GM08714 (cell line): ENCODE measurements at regions not wholly inside any gene's neighbourhood (a gene's known extent, or its start where the extent isn't known, plus 50 kb on each side); places are given as distances from the start of the nearest gene placed in this dataset.

ENCODE experiments used
- H3K4me3 ChIP-seq: fragments of 200-500 bp; sonication (Bioruptor generic); 2 replicates; pipeline ENCODE4 v1.5.1; 2014; ENCODE audit warnings: mild to moderate bottlenecking, low read length, inconsistent platforms
- ZNF274 ChIP-seq: IDR thresholded peaks from 2 replicates; pipeline ENCODE4 v1.6.1; 2012; ENCODE audit warnings: mild to moderate bottlenecking, low read depth, low read length

- TF ChIP-seq ZNF274 = no peak
- no peak overlapping the region for H3K4me3 ChIP-seq
These were observed 161.6 kb downstream of the BRMS1L start for GRCh38 chr14:35987731-35988130.

GRCh38 chr14:35986219-35986573, 160.1 kb downstream of the BRMS1L start:
- no peak for TF ChIP-seq ZNF274
- no peak overlapping the region for H3K4me3 ChIP-seq

- no peak overlapping the region for H3K4me3 ChIP-seq
- TF ChIP-seq ZNF274 = no peak
These were observed 159.5 kb downstream of the BRMS1L start for GRCh38 chr14:35985474-35986218.

- H3K4me3 ChIP-seq = no peak overlapping the region
- TF ChIP-seq ZNF274 = no peak
These were observed 153.4 kb downstream of the BRMS1L start for GRCh38 chr14:35979531-35979930.

- no peak for TF ChIP-seq ZNF274
- H3K4me3 ChIP-seq = no peak overlapping the region
These were observed 152.4 kb downstream of the BRMS1L start for GRCh38 chr14:35978561-35978960.

GRCh38 chr14:35975814-35976213, 149.7 kb downstream of the BRMS1L start:
- no peak for TF ChIP-seq ZNF274
- no peak overlapping the region for H3K4me3 ChIP-seq

GRCh38 chr14:35973770-35974169, 147.6 kb downstream of the BRMS1L start:
- TF ChIP-seq ZNF274 = no peak
- no peak overlapping the region for H3K4me3 ChIP-seq

- no peak overlapping the region for H3K4me3 ChIP-seq
- TF ChIP-seq ZNF274 = no peak
These were observed 146.0 kb downstream of the BRMS1L start for GRCh38 chr14:35971965-35972630.

GRCh38 chr14:35969310-35969709, 143.2 kb downstream of the BRMS1L start:
- TF ChIP-seq ZNF274 = no peak
- no peak overlapping the region for H3K4me3 ChIP-seq

- no peak for TF ChIP-seq ZNF274
- H3K4me3 ChIP-seq = no peak overlapping the region
These were observed 139.3 kb downstream of the BRMS1L start for GRCh38 chr14:35965400-35965799.

- TF ChIP-seq ZNF274 = no peak
These were observed 138.7 kb downstream of the BRMS1L start for GRCh38 chr14:35964697-35965286.

GRCh38 chr14:35963209-35963608, 137.1 kb downstream of the BRMS1L start:
- no peak for TF ChIP-seq ZNF274
- no peak overlapping the region for H3K4me3 ChIP-seq

More at GRCh38 chr14:35964697-35965286, 138.7 kb downstream of the BRMS1L start:
- no peak overlapping the region for H3K4me3 ChIP-seq

- no peak for TF ChIP-seq ZNF274
- no peak overlapping the region for H3K4me3 ChIP-seq
These were observed 135.6 kb downstream of the BRMS1L start for GRCh38 chr14:35961697-35962274.

GRCh38 chr14:35959835-35960234, 133.7 kb downstream of the BRMS1L start:
- H3K4me3 ChIP-seq = no peak overlapping the region
- no peak for TF ChIP-seq ZNF274

- H3K4me3 ChIP-seq = no peak overlapping the region
- no peak for TF ChIP-seq ZNF274
These were observed 132.4 kb downstream of the BRMS1L start for GRCh38 chr14:35958499-35958898.
